Right lobe of liver (tissue), 6 donors: ENCODE measurements at regions not wholly inside any gene's neighbourhood (a gene's known extent, or its start where the extent isn't known, plus 50 kb on each side); places are given as distances from the start of the nearest gene placed in this dataset.

ENCODE experiments used
- ATAC-seq, 4 donors: fragments of 200-7000 bp; cut with Tn5 transposase; one replicate each; pipeline ENCODE4 v1.9.1; 2020; ENCODE audit warnings: mild to moderate bottlenecking in 4 of 4, moderate library complexity in 4 of 4
- DNase-seq, 3 donors: peaks; one replicate each; pipeline ENCODE4 v3.0.0-alpha.2; 2020
- H3K27ac ChIP-seq, 3 donors: fragments of 200-600 bp; one replicate each; pipeline ENCODE4 v1.8.0; 2022
- H3K27me3 ChIP-seq, 2 donors: fragments of 200-600 bp; one replicate each; pipeline ENCODE4 v1.8.0; 2022
- H3K36me3 ChIP-seq, 4 donors: fragments of 200-600 bp; sonication (generic) in 1 of 4; one replicate each; pipeline versions ENCODE4 v1.5.1 to v1.8.0; 2017 to 2022; ENCODE audit warnings: control low read depth in 1 of 4
- H3K4me1 ChIP-seq, 4 donors: fragments of 200-600 bp; sonication (generic) in 1 of 4; one replicate each; pipeline versions ENCODE4 v1.5.1 to v1.8.0; 2017 to 2022; ENCODE audit warnings: control low read depth in 1 of 4
- H3K4me3 ChIP-seq, 3 donors: fragments of 200-600 bp; one replicate each; pipeline ENCODE4 v1.8.0; 2022
- H3K9me3 ChIP-seq, 4 donors: fragments of 200-600 bp; sonication (generic) in 1 of 4; one replicate each; pipeline versions ENCODE4 v1.5.1 to v1.8.0; 2017 to 2022; ENCODE audit warnings: control low read depth in 1 of 4
- CTCF ChIP-seq, 4 donors: fragments of 200-600 bp in 3 of 4; fragments of 450-650 bp in 1 of 4; IDR thresholded peaks; one replicate each; pipeline versions ENCODE4 v1.5.1 to v1.8.0; 2016 to 2022; ENCODE audit warnings: antibody characterized with exemption in 4 of 4, mild to moderate bottlenecking in 2 of 4
- POLR2A ChIP-seq: fragments of 450-650 bp; IDR thresholded peaks from one replicate; pipeline ENCODE4 v1.6.1; 2017; ENCODE audit warnings: antibody characterized with exemption, mild to moderate bottlenecking
- WGBS: methylation state at CpG from one replicate; pipeline ENCODE4 v1.1.6; 2018; ENCODE audit warnings: low coverage, low lambda C conversion rate; ENCODE audit not compliant: insufficient coverage; ENCODE audit errors: missing lambda C conversion rate; 5-methylcytosine and 5-hydroxymethylcytosine counted together
- intact Hi-C, 2 donors: fragments of 100-400 bp; cut with DNase I; formaldehyde crosslinking; loops; one replicate each; pipeline versions ENCODE4 v1.11.2 to v1.14.1; 2022
- donor health status: DM: no; HTN: yes; CAD: no.
- donor health status: DM: no; HTN: no; CAD: no.
- donor health status: DM: no; HTN: no; CAD: no.
- donor health status: DM: no; HTN: yes; CAD: no.
- donor health status: DM: no; HTN: yes; CAD: no.

- WGBS: 34% methylated on average over 2 of the region's 3 CpGs
- no peak for DNase-seq
- TF ChIP-seq POLR2A (no peak), CTCF (IDR thresholded peaks at IDR 0.05) (no peak)
- Histone ChIP-seq H3K27ac (no peak overlapping the region), H3K36me3 (no peaks in the 10 kb centered on the region), H3K4me1 (no peaks in the 10 kb centered on the region), H3K4me3 (no peak overlapping the region), H3K9me3 (no peaks in the 10 kb centered on the region), H3K27me3 (no peaks in the 10 kb centered on the region)
- intact Hi-C loops: no loop called here
- ATAC-seq: no peak
These were observed 61.6 kb upstream of the PPM1J start for GRCh38 chr1:112776688-112777087.

GRCh38 chr1:112772781-112773180, 57.6 kb upstream of the PPM1J start:
- DNase-seq (no peak), ATAC-seq (no peak)
- Histone ChIP-seq H3K4me3 (no peak overlapping the region), H3K27me3 (no peaks in the 10 kb centered on the region), H3K9me3 (no peaks in the 10 kb centered on the region), H3K36me3 (no peaks in the 10 kb centered on the region), H3K4me1 (no peaks in the 10 kb centered on the region), H3K27ac (no peak overlapping the region)
- WGBS: 62% methylated on average over 4 of the region's 4 CpGs
- intact Hi-C loops: no loop called here
- TF ChIP-seq CTCF (IDR thresholded peaks at IDR 0.05) (no peak), POLR2A (no peak)

- Histone ChIP-seq H3K36me3 (no peaks in the 10 kb centered on the region), H3K27ac (no peak overlapping the region), H3K4me3 (no peak overlapping the region), H3K9me3 (no peaks in the 10 kb centered on the region), H3K4me1 (no peaks in the 10 kb centered on the region), H3K27me3 (no peaks in the 10 kb centered on the region)
- WGBS: 20% methylated on average over 1 of the region's 4 CpGs
- intact Hi-C loops: no loop called here
- DNase-seq (no peak), ATAC-seq (no peak)
- TF ChIP-seq CTCF (IDR thresholded peaks at IDR 0.05) (no peak), POLR2A (no peak)
These were observed 55.6 kb upstream of the PPM1J start for GRCh38 chr1:112770724-112771123.

GRCh38 chr1:112769611-112770010, 54.5 kb upstream of the PPM1J start:
- no peaks in the 10 kb centered on the region for H3K27me3 ChIP-seq
- TF ChIP-seq CTCF (IDR thresholded peaks at IDR 0.05): no peak
- no peak overlapping the region for H3K27ac ChIP-seq
- DNase-seq (no peak), ATAC-seq (no peak)
- intact Hi-C loops: no loop called here
- no peaks in the 10 kb centered on the region for H3K9me3 ChIP-seq
- H3K4me3 ChIP-seq: no peak overlapping the region
- no peaks in the 10 kb centered on the region for H3K4me1 ChIP-seq
- H3K36me3 ChIP-seq: no peaks in the 10 kb centered on the region
- 61% methylated on average over 4 of the region's 4 CpGs for WGBS

- ATAC-seq (no peak), DNase-seq (no peak)
- intact Hi-C loops: no loop called here
- WGBS: 94% methylated on average over 3 of the region's 3 CpGs
- no peaks in the 10 kb centered on the region for H3K27me3 ChIP-seq
- no peaks in the 10 kb centered on the region for H3K4me1 ChIP-seq
- H3K9me3 ChIP-seq: no peaks in the 10 kb centered on the region
- no peak overlapping the region for H3K27ac ChIP-seq
- TF ChIP-seq POLR2A: no peak
- no peak for TF ChIP-seq CTCF (IDR thresholded peaks at IDR 0.05)
- no peak overlapping the region for H3K4me3 ChIP-seq
- no peaks in the 10 kb centered on the region for H3K36me3 ChIP-seq
These were observed 52.5 kb upstream of the PPM1J start for GRCh38 chr1:112767646-112768045.
